ENCODE measurements at regions not wholly inside any gene's neighbourhood (a gene's known extent, or its start where the extent isn't known, plus 50 kb on each side); places are given as distances from the start of the nearest gene placed in this dataset.

DNA sequence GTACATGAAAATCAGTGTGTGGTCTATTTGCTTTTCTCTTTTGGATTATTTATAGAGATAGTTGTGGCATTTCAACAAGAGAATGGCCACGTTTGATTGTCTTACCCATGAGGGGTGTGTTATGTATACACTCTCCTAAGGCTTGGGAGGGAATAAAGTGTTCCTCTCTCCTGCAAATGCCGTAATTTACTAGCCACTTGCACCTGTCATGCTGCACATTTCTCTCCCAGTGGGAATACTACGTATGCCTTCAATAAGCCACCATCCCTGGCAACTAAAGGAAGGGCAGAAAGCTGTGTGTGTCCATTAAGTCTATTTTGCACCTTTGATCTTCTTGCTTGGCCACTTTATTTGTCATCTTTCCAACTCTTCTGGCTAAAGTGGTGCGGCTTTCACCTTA lies 541.2 kb downstream of the QKI start:
- in situ Hi-C loops (cut with HindIII; ENCODE audit: extremely low pct_ligation_motif_present, low pct_unique_long_range_greater_than_20kb) (loop anchor here (5.0 to 10.0 kb wide), 2 partner anchors 531 to 773 kb away; no protein-coding TSS in a partner anchor), intact Hi-C loops (cut with micrococcal nuclease; ENCODE audit: unreplicated experiment) (loop anchor here (1.0 to 5.0 kb wide), 6 partner anchors 373 to 1099 kb away; no protein-coding TSS in a partner anchor)
- FAIRE-seq = no peak
- H3K4me3 ChIP-seq (replicated peaks in 1 of 3; ENCODE audit: insufficient read depth in 1 of 3, low read depth in 2 of 3, low read length in 3 of 3) = no peak overlapping the region
- ChIA-PET POLR2A (no interaction called here), CTCF (ENCODE audit: low intra/inter-chr PET ratio, low total read pairs) (interaction anchor here (1.8 to 2.2 kb wide), 3 partner anchors 528 to 1048 kb away, joined by 7 to 14 read pairs (median 8); no protein-coding TSS in a partner anchor)
- no peaks in the 10 kb centered on the region for H3K9me3 ChIP-seq (ENCODE audit: low read length)
- no peak for DNase-seq (ENCODE audit: low spot score)
- H3K4me1 ChIP-seq (ENCODE audit: insufficient read depth, low read length) = no peaks in the 10 kb centered on the region
- ATAC-seq = no peak
- H3K27me3 ChIP-seq (ENCODE audit: control insufficient read depth in 1 of 2, insufficient read depth in 2 of 2, low read length in 2 of 2) = peaks cover 0 to 29% of the 10 kb centered on the region in 2 experiments; a peak in 2 of 5 replicates
- H3K79me2 ChIP-seq (ENCODE audit: insufficient read depth, low read length) = no peaks in the 10 kb centered on the region
- no peak overlapping the region for H2AFZ ChIP-seq (ENCODE audit: low read length)
- no peaks in the 10 kb centered on the region for H3K36me3 ChIP-seq (replicated peaks in 1 of 2; ENCODE audit: control insufficient read depth in 1 of 2, insufficient read depth in 2 of 2, low read length in 2 of 2)
- BruUV-seq (replicated peaks) = no TSS peak
- H4K20me1 ChIP-seq (ENCODE audit: insufficient read depth, low read length) = no peaks in the 10 kb centered on the region
- H3K4me2 ChIP-seq (ENCODE audit: low read depth, low read length) = no peak overlapping the region
- TF ChIP-seq, protein P1, sequence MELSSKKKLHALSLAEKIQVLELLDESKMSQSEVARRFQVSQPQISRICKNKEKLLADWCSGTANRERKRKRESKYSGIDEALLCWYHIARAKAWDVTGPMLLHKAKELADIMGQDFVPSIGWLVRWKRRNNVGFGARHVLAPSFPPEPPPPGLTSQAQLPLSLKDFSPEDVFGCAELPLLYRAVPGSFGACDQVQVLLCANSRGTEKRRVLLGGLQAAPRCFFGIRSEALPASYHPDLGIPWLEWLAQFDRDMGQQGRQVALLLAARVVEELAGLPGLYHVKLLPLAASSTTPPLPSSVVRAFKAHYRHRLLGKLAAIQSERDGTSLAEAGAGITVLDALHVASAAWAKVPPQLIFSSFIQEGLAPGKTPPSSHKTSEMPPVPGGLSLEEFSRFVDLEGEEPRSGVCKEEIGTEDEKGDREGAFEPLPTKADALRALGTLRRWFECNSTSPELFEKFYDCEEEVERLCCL (CRISPR knock-in tag; IDR thresholded peaks at IDR 0.05; ENCODE audit: borderline replicate concordance) = no peak
- TF ChIP-seq CENPT (CRISPR knock-in tag; IDR thresholded peaks at IDR 0.05; ENCODE audit: low read depth) = no peak
- TF ChIP-seq TGIF2 (CRISPR knock-in tag; IDR thresholded peaks at IDR 0.05) = no peak
- H3K27ac ChIP-seq (ENCODE audit: extremely low read length, insufficient read depth, low read length) = no peak overlapping the region
- H3K9ac ChIP-seq (ENCODE audit: insufficient read depth, low read depth, low read length) = no peak overlapping the region
- 45% methylated on average over 4 of the region's 4 CpGs for WGBS (ENCODE audit: low lambda C conversion rate)

DNA sequence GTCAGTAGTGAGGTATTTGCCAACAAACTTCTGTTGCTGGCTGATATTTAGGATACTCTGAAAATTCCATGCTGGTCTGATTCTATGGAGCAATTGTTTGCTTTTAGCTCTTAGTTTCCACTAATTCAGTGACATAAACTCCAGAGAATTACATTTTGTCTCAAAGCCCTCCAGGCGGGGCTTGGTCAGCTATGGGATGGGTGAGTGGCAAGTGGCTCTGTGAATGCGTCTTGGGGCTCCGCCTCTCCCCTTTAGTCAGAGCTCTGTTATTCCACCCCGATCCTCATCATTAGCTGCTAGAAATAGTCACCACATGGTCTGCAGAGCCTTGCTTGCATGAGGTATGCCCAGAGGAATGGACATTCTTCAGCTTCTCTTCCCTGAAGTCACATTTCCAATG lies 540.6 kb downstream of the QKI start:
- no TSS peak for BruUV-seq (replicated peaks)
- TF ChIP-seq, protein P2, sequence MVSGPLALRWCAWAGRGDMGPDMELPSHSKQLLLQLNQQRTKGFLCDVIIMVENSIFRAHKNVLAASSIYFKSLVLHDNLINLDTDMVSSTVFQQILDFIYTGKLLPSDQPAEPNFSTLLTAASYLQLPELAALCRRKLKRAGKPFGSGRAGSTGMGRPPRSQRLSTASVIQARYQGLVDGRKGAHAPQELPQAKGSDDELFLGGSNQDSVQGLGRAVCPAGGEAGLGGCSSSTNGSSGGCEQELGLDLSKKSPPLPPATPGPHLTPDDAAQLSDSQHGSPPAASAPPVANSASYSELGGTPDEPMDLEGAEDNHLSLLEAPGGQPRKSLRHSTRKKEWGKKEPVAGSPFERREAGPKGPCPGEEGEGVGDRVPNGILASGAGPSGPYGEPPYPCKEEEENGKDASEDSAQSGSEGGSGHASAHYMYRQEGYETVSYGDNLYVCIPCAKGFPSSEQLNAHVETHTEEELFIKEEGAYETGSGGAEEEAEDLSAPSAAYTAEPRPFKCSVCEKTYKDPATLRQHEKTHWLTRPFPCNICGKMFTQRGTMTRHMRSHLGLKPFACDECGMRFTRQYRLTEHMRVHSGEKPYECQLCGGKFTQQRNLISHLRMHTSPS (CRISPR knock-in tag; IDR thresholded peaks at IDR 0.05; ENCODE audit: low read depth) = no peak
- no peak for TF ChIP-seq BATF2 (CRISPR knock-in tag; IDR thresholded peaks at IDR 0.05)
- no peak for TF ChIP-seq ELF3 (CRISPR knock-in tag; IDR thresholded peaks at IDR 0.05)
- TF ChIP-seq CREM (IDR thresholded peaks at IDR 0.05) = no peak
- TF ChIP-seq CREM (CRISPR knock-in tag; IDR thresholded peaks at IDR 0.05) = no peak
- TF ChIP-seq ZBTB46 (CRISPR knock-in tag; IDR thresholded peaks at IDR 0.05; ENCODE audit: borderline replicate concordance) = no peak

More for the DNA sequence above, 540.6 kb downstream of the QKI start:
- Histone ChIP-seq H2AFZ (ENCODE audit: low read length) (no peak overlapping the region), H3K27ac (ENCODE audit: extremely low read length, insufficient read depth, low read length) (no peak overlapping the region), H3K36me3 (replicated peaks in 1 of 2; ENCODE audit: control insufficient read depth in 1 of 2, insufficient read depth in 2 of 2, low read length in 2 of 2) (no peaks in the 10 kb centered on the region), H3K4me1 (ENCODE audit: insufficient read depth, low read length) (no peaks in the 10 kb centered on the region), H3K79me2 (ENCODE audit: insufficient read depth, low read length) (no peaks in the 10 kb centered on the region), H3K9me3 (ENCODE audit: low read length) (no peaks in the 10 kb centered on the region), H3K27me3 (ENCODE audit: control insufficient read depth in 1 of 2, insufficient read depth in 2 of 2, low read length in 2 of 2) (peaks cover 0 to 23% of the 10 kb centered on the region in 2 experiments; a peak in 2 of 5 replicates), H4K20me1 (ENCODE audit: insufficient read depth, low read length) (no peaks in the 10 kb centered on the region), H3K4me3 (replicated peaks in 1 of 3; ENCODE audit: insufficient read depth in 1 of 3, low read depth in 2 of 3, low read length in 3 of 3) (no peak overlapping the region), H3K4me2 (ENCODE audit: low read depth, low read length) (no peak overlapping the region), H3K9ac (ENCODE audit: insufficient read depth, low read depth, low read length) (no peak overlapping the region)
- WGBS (ENCODE audit: low lambda C conversion rate) = 51% methylated on average over 4 of the region's 4 CpGs
- ChIA-PET POLR2A (no interaction called here), CTCF (ENCODE audit: low intra/inter-chr PET ratio, low total read pairs) (no interaction called here)
- in situ Hi-C loops (cut with HindIII; ENCODE audit: extremely low pct_ligation_motif_present, low pct_unique_long_range_greater_than_20kb) (loop anchor here (5.0 to 10.0 kb wide), 2 partner anchors 530 to 773 kb away; no protein-coding TSS in a partner anchor), intact Hi-C loops (cut with micrococcal nuclease; ENCODE audit: unreplicated experiment) (loop anchor here (5.0 kb wide), 1 partner anchor 373 kb away; no protein-coding TSS in a partner anchor)
- FAIRE-seq (no peak), ATAC-seq (no peak), DNase-seq (ENCODE audit: low spot score) (no peak)

Data from HepG2 (cell line).